ENCODE measurements at regions not wholly inside any gene's neighbourhood (a gene's known extent, or its start where the extent isn't known, plus 50 kb on each side); places are given as distances from the start of the nearest gene placed in this dataset.

- no peaks in the 10 kb centered on the region for H3K36me3 ChIP-seq (ENCODE audit: control insufficient read depth, insufficient read depth, low read length)
- H3K4me3 ChIP-seq (ENCODE audit: low read depth, low read length) = no peak overlapping the region
- DNase-seq (ENCODE audit: low read depth) = no peak
- TF ChIP-seq CTCF (IDR thresholded peaks at IDR 0.05; ENCODE audit: insufficient read depth, low read length, poor library complexity, severe bottlenecking) = no peak
- H3K27me3 ChIP-seq (ENCODE audit: control insufficient read depth, insufficient read depth, low read length) = no peaks in the 10 kb centered on the region
Measured at GRCh38 chrX:40883021-40883619, 147.8 kb upstream of the MED14 start.

GRCh38 chrX:40885989-40886388, 150.6 kb upstream of the MED14 start:
- H3K4me3 ChIP-seq (ENCODE audit: low read depth, low read length) = no peak overlapping the region
- H3K27me3 ChIP-seq (ENCODE audit: control insufficient read depth, insufficient read depth, low read length) = no peaks in the 10 kb centered on the region
- no peak for TF ChIP-seq CTCF (IDR thresholded peaks at IDR 0.05; ENCODE audit: insufficient read depth, low read length, poor library complexity, severe bottlenecking)
- H3K36me3 ChIP-seq (ENCODE audit: control insufficient read depth, insufficient read depth, low read length) = no peaks in the 10 kb centered on the region
- DNase-seq (ENCODE audit: low read depth) = no peak

GRCh38 chrX:40887476-40887875, 152.1 kb upstream of the MED14 start:
- Histone ChIP-seq H3K27me3 (ENCODE audit: control insufficient read depth, insufficient read depth, low read length) (no peaks in the 10 kb centered on the region), H3K4me3 (ENCODE audit: low read depth, low read length) (no peak overlapping the region), H3K36me3 (ENCODE audit: control insufficient read depth, insufficient read depth, low read length) (no peaks in the 10 kb centered on the region)
- TF ChIP-seq CTCF (IDR thresholded peaks at IDR 0.05; ENCODE audit: insufficient read depth, low read length, poor library complexity, severe bottlenecking) = no peak
- no peak for DNase-seq (ENCODE audit: low read depth)

- H3K27me3 ChIP-seq (ENCODE audit: control insufficient read depth, insufficient read depth, low read length) = no peaks in the 10 kb centered on the region
- TF ChIP-seq CTCF (IDR thresholded peaks at IDR 0.05; ENCODE audit: insufficient read depth, low read length, poor library complexity, severe bottlenecking) = no peak
- DNase-seq (ENCODE audit: low read depth) = no peak
- no peak overlapping the region for H3K4me3 ChIP-seq (ENCODE audit: low read depth, low read length)
- H3K36me3 ChIP-seq (ENCODE audit: control insufficient read depth, insufficient read depth, low read length) = no peaks in the 10 kb centered on the region
Measured at GRCh38 chrX:40891798-40892197, 156.5 kb upstream of the MED14 start.

GRCh38 chrX:40893251-40893910, 158.0 kb upstream of the MED14 start:
- TF ChIP-seq CTCF (IDR thresholded peaks at IDR 0.05; ENCODE audit: insufficient read depth, low read length, poor library complexity, severe bottlenecking) = no peak
- no peak for DNase-seq (ENCODE audit: low read depth)
- no peaks in the 10 kb centered on the region for H3K36me3 ChIP-seq (ENCODE audit: control insufficient read depth, insufficient read depth, low read length)
- no peak overlapping the region for H3K4me3 ChIP-seq (ENCODE audit: low read depth, low read length)
- H3K27me3 ChIP-seq (ENCODE audit: control insufficient read depth, insufficient read depth, low read length) = no peaks in the 10 kb centered on the region

- Histone ChIP-seq H3K4me3 (ENCODE audit: low read depth, low read length) (no peak overlapping the region), H3K36me3 (ENCODE audit: control insufficient read depth, insufficient read depth, low read length) (no peaks in the 10 kb centered on the region), H3K27me3 (ENCODE audit: control insufficient read depth, insufficient read depth, low read length) (no peaks in the 10 kb centered on the region)
- no peak for TF ChIP-seq CTCF (IDR thresholded peaks at IDR 0.05; ENCODE audit: insufficient read depth, low read length, poor library complexity, severe bottlenecking)
- no peak for DNase-seq (ENCODE audit: low read depth)
Measured at GRCh38 chrX:40895246-40895645, 159.9 kb upstream of the MED14 start.
